ENCODE measurements at regions not wholly inside any gene's neighbourhood (a gene's known extent, or its start where the extent isn't known, plus 50 kb on each side); places are given as distances from the start of the nearest gene placed in this dataset.

- Histone ChIP-seq H3K79me2 (ENCODE audit: control insufficient read depth in 1 of 2, insufficient read depth in 2 of 2, low read length in 2 of 2) (no peaks in the 10 kb centered on the region), H2AFZ (ENCODE audit: low read length) (no peak overlapping the region), H2BK5ac (ENCODE audit: low read depth, low read length) (no peak overlapping the region), H4K91ac (replicated peaks; ENCODE audit: insufficient read length, low read length) (no peak overlapping the region), H2BK20ac (ENCODE audit: low read length) (no peak overlapping the region), H3K79me1 (ENCODE audit: low read depth, low read length) (no peaks in the 10 kb centered on the region), H4K5ac (ENCODE audit: insufficient read length, low read depth, low read length) (no peak overlapping the region), H3K56ac (replicated peaks; ENCODE audit: insufficient read length, low read depth, low read length) (no peak overlapping the region), H3K4ac (replicated peaks; ENCODE audit: insufficient read length, low read depth, low read length) (no peak overlapping the region), H3K23ac (ENCODE audit: insufficient read length) (no peak overlapping the region), H3K27me3 (replicated peaks in 1 of 4; ENCODE audit: control insufficient read depth in 3 of 4, extremely low read depth in 1 of 4, insufficient read depth in 3 of 4, low read length in 3 of 4) (no peaks in the 10 kb centered on the region), H4K8ac (ENCODE audit: extremely low read depth, insufficient read depth, low read length) (no peak overlapping the region; the same call in 1 of the 2 replicates), H3K4me3 (ENCODE audit: extremely low read depth in 1 of 4, insufficient read depth in 2 of 4, low read depth in 3 of 4, low read length in 4 of 4) (no peak overlapping the region), H2AK5ac (ENCODE audit: low read depth, low read length) (no peak overlapping the region), H3K27ac (ENCODE audit: low read depth, low read length) (no peak overlapping the region), H3K23me2 (ENCODE audit: low read depth, low read length) (no peaks in the 10 kb centered on the region), H4K20me1 (replicated peaks in 1 of 2; ENCODE audit: control insufficient read depth in 1 of 2, insufficient read depth in 2 of 2, low read length in 2 of 2) (no peaks in the 10 kb centered on the region), H3K18ac (ENCODE audit: extremely low read depth, low read length) (no peak overlapping the region), H3K9ac (replicated peaks in 1 of 4; ENCODE audit: extremely low read depth in 1 of 4, low read depth in 3 of 4, low read length in 3 of 4) (no peak overlapping the region), H3K14ac (ENCODE audit: insufficient read length) (no peak overlapping the region), H3K4me2 (ENCODE audit: insufficient read depth in 1 of 2, low read depth in 2 of 2, low read length in 2 of 2) (no peak overlapping the region), H3K4me1 (replicated peaks in 1 of 4; ENCODE audit: control insufficient read depth in 3 of 4, insufficient read depth in 4 of 4, low read length in 3 of 4) (no peaks in the 10 kb centered on the region; a peak in 1 of 7 replicates), H2BK15ac (ENCODE audit: low read length) (no peak overlapping the region), H2BK120ac (replicated peaks; ENCODE audit: low read depth, low read length) (no peak overlapping the region), H3K36me3 (ENCODE audit: control insufficient read depth in 2 of 4, insufficient read depth in 4 of 4, low read length in 3 of 4) (no peaks in the 10 kb centered on the region), H2BK12ac (ENCODE audit: low read depth, low read length) (no peak overlapping the region), H3K9me3 (ENCODE audit: insufficient read depth in 2 of 2, low read depth in 1 of 2, low read length in 1 of 2) (peaks cover 66 to 86% of the 10 kb centered on the region in 2 experiments)
- DNase-seq (ENCODE audit: low read depth in 1 of 2, low spot score in 2 of 2) (no peak), FAIRE-seq (no peak)
- WGBS, 2 experiments (ENCODE audit: extremely low coverage in 1 of 2, insufficient coverage in 1 of 2, insufficient read length in 1 of 2, insufficient replicate concordance in 2 of 2, low coverage in 1 of 2, low lambda C conversion rate in 2 of 2, missing lambda C conversion rate in 1 of 2): 83% methylated on average over 3 of the region's 3 CpGs; no CpG with 5 or more reads in 1 of the 2 experiments
- ChIA-PET POLR2A (ENCODE audit: partially characterized antibody) (no interaction called here), CTCF (ENCODE audit: partially characterized antibody) (no interaction called here)
- TF ChIP-seq, protein P1, sequence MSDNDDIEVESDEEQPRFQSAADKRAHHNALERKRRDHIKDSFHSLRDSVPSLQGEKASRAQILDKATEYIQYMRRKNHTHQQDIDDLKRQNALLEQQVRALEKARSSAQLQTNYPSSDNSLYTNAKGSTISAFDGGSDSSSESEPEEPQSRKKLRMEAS (IDR thresholded peaks at IDR 0.05): no peak
- TF ChIP-seq KDM5A (IDR thresholded peaks at IDR 0.05; ENCODE audit: low read length) (no peak), TBP (IDR thresholded peaks at IDR 0.05; ENCODE audit: low read depth, low read length) (no peak), SIRT6 (IDR thresholded peaks at IDR 0.05; ENCODE audit: low read length) (no peak), TEAD4 (IDR thresholded peaks at IDR 0.05; ENCODE audit: low read depth, low read length) (no peak), ATF3 (IDR thresholded peaks at IDR 0.05; ENCODE audit: insufficient read depth, low read depth, low read length) (no peak), CEBPB (IDR thresholded peaks at IDR 0.05; ENCODE audit: low read depth, low read length) (no peak), SIN3A (conservative IDR thresholded peaks at IDR 0.05 in 1 of 2, IDR thresholded peaks at IDR 0.05 in 1 of 2; ENCODE audit: low read depth in 1 of 2, low read length in 2 of 2) (no peak), CHD2 (IDR thresholded peaks at IDR 0.05; ENCODE audit: low read length) (no peak), CTCF (IDR thresholded peaks at IDR 0.05; ENCODE audit: control extremely low read depth in 1 of 3, insufficient read depth in 1 of 3, low read depth in 1 of 3, low read length in 3 of 3) (no peak), TAF1 (IDR thresholded peaks at IDR 0.05; ENCODE audit: low read depth, low read length) (no peak), HDAC6 (IDR thresholded peaks at IDR 0.05; ENCODE audit: low read depth, low read length) (no peak), RFX5 (IDR thresholded peaks at IDR 0.05; ENCODE audit: borderline replicate concordance, low read depth, low read length) (no peak)
These were observed 60.5 kb upstream of the TPM4 start for GRCh38 chr19:16015805-16016173.

Measured in H1 (cell line).